ENCODE measurements at regions not wholly inside any gene's neighbourhood (a gene's known extent, or its start where the extent isn't known, plus 50 kb on each side); places are given as distances from the start of the nearest gene placed in this dataset.

DNA sequence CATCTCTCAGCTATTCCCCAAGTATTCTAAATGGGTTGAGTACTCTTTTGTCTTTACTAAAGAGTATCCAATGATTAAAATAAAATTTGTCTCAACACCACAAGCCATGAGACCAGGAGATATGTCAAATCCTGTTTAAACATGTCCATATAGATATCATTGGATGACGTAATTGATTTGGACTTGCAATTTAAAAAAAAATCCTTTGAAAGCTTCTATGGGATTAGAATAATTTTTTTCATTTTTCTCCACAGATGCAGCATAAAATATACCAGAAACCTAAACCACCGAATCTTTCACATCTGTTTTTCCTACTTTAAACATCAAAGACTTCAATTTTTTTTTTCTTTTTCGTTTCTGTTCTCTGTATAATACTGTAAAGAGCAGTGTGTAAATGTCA is 1022.3 kb downstream of the EPHA3 start:
- H3K4me2 ChIP-seq (ENCODE audit: insufficient read depth, low read length): no peak overlapping the region
- no peak for TF ChIP-seq FOS (IDR thresholded peaks at IDR 0.05; ENCODE audit: borderline replicate concordance, insufficient read depth, low read length)
- no peak for TF ChIP-seq GATA2 (IDR thresholded peaks at IDR 0.05; ENCODE audit: insufficient read depth, insufficient read length, low read depth, low read length)
- TF ChIP-seq, protein P1, sequence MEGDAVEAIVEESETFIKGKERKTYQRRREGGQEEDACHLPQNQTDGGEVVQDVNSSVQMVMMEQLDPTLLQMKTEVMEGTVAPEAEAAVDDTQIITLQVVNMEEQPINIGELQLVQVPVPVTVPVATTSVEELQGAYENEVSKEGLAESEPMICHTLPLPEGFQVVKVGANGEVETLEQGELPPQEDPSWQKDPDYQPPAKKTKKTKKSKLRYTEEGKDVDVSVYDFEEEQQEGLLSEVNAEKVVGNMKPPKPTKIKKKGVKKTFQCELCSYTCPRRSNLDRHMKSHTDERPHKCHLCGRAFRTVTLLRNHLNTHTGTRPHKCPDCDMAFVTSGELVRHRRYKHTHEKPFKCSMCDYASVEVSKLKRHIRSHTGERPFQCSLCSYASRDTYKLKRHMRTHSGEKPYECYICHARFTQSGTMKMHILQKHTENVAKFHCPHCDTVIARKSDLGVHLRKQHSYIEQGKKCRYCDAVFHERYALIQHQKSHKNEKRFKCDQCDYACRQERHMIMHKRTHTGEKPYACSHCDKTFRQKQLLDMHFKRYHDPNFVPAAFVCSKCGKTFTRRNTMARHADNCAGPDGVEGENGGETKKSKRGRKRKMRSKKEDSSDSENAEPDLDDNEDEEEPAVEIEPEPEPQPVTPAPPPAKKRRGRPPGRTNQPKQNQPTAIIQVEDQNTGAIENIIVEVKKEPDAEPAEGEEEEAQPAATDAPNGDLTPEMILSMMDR (IDR thresholded peaks at IDR 0.05; ENCODE audit: extremely low read depth in 1 of 2, insufficient read depth in 1 of 2, low read depth in 1 of 2, low read length in 2 of 2): no peak
- no peak for TF ChIP-seq JUN (IDR thresholded peaks at IDR 0.05; ENCODE audit: borderline replicate concordance, insufficient read depth, insufficient read length, low read depth)
- TF ChIP-seq POLR2A (IDR thresholded peaks at IDR 0.05; ENCODE audit: low read depth, low read length): no peak
- no peak for TF ChIP-seq POLR2AphosphoS5 (IDR thresholded peaks at IDR 0.05; ENCODE audit: insufficient read depth, low read depth, low read length)
- TF ChIP-seq MYC (IDR thresholded peaks at IDR 0.05; ENCODE audit: low read depth, low read length): no peak
- TF ChIP-seq, protein P2, sequence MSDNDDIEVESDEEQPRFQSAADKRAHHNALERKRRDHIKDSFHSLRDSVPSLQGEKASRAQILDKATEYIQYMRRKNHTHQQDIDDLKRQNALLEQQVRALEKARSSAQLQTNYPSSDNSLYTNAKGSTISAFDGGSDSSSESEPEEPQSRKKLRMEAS (IDR thresholded peaks at IDR 0.05; ENCODE audit: insufficient read depth, insufficient read length): no peak
- TF ChIP-seq EZH2 (IDR thresholded peaks at IDR 0.05; ENCODE audit: borderline replicate concordance, low read depth, low read length, severe bottlenecking): no peak
- H3K27ac ChIP-seq (ENCODE audit: insufficient read depth, low read depth, low read length): no peak overlapping the region
- dilution Hi-C loops (cut with MboI; ENCODE audit: extremely low pct_ligation_motif_present, low sequenced_read_pairs): no loop called here
- DNase-seq (ENCODE audit: low read depth, low spot score): no peak
- ChIA-PET CTCF (no interaction called here), POLR2A (no interaction called here)
- no peaks in the 10 kb centered on the region for H3K27me3 ChIP-seq (ENCODE audit: control insufficient read depth in 2 of 2, insufficient read depth in 2 of 2, low read length in 2 of 2)
- no peaks in the 10 kb centered on the region for H3K4me1 ChIP-seq (ENCODE audit: control insufficient read depth, extremely low read depth, insufficient read depth, low read length)
- no peaks in the 10 kb centered on the region for H3K36me3 ChIP-seq (ENCODE audit: control insufficient read depth in 2 of 2, extremely low read depth in 1 of 2, insufficient read depth in 2 of 2, low read length in 2 of 2)
- no peak for FAIRE-seq
- intact Hi-C loops (cut with micrococcal nuclease): no loop called here
- H3K4me3 ChIP-seq (replicated peaks in 1 of 3; ENCODE audit: insufficient read depth in 1 of 3, low read depth in 1 of 3, low read length in 3 of 3): no peak overlapping the region
- no peaks in the 10 kb centered on the region for H3K9me1 ChIP-seq (replicated peaks; ENCODE audit: control insufficient read depth, extremely low read depth, insufficient read depth, low read length)
- H3K79me2 ChIP-seq (ENCODE audit: control insufficient read depth, insufficient read depth, low read length): no peaks in the 10 kb centered on the region
- no peaks in the 10 kb centered on the region for H4K20me1 ChIP-seq (replicated peaks; ENCODE audit: control insufficient read depth, extremely low read depth, insufficient read depth, low read length)
- H2AFZ ChIP-seq (ENCODE audit: low read depth, low read length): no peak overlapping the region
- no peak overlapping the region for H3K9ac ChIP-seq (replicated peaks; ENCODE audit: extremely low read depth, insufficient read depth, low read length)
- BruUV-seq (replicated peaks): no TSS peak
- H3K9me3 ChIP-seq (replicated peaks; ENCODE audit: control insufficient read depth, insufficient read depth, low read length): no peaks in the 10 kb centered on the region

All from endothelial cell of umbilical vein (primary cell).